Fibroblast of mammary gland (primary cell): ENCODE measurements at regions not wholly inside any gene's neighbourhood (a gene's known extent, or its start where the extent isn't known, plus 50 kb on each side); places are given as distances from the start of the nearest gene placed in this dataset.

Experiments used
- DNase-seq: peaks from one replicate; pipeline ENCODE4 v3.0.0-alpha.2; 2010; ENCODE audit warnings: low read depth
- H3K4me3 ChIP-seq: 2 replicates; pipeline ENCODE4 v1.5.1; 2011; ENCODE audit warnings: low read depth, mild to moderate bottlenecking, low read length, moderate library complexity; ENCODE audit not compliant: control insufficient read depth
- CTCF ChIP-seq: conservative IDR thresholded peaks from 2 replicates; pipeline ENCODE4 v1.5.1; 2011; ENCODE audit warnings: low read depth, low read length, inconsistent platforms; ENCODE audit not compliant: control insufficient read depth, insufficient read depth

- no peak for DNase-seq
- no peak for TF ChIP-seq CTCF
- H3K4me3 ChIP-seq = no peak overlapping the region
These were observed 421.1 kb downstream of the PCDH7 start for GRCh38 chr4:31141095-31141831.

- no peak overlapping the region for H3K4me3 ChIP-seq
- TF ChIP-seq CTCF = no peak
- no peak for DNase-seq
These were observed 421.6 kb downstream of the PCDH7 start for GRCh38 chr4:31141832-31142142.

GRCh38 chr4:31146366-31146765 is 426.2 kb downstream of the PCDH7 start:
- TF ChIP-seq CTCF = no peak
- H3K4me3 ChIP-seq = no peak overlapping the region
- DNase-seq = no peak

- no peak for DNase-seq
- no peak for TF ChIP-seq CTCF
- no peak overlapping the region for H3K4me3 ChIP-seq
These were observed 428.8 kb downstream of the PCDH7 start for GRCh38 chr4:31148990-31149389.

- DNase-seq = no peak
- H3K4me3 ChIP-seq = no peak overlapping the region
- TF ChIP-seq CTCF = no peak
These were observed 436.1 kb downstream of the PCDH7 start for GRCh38 chr4:31156221-31156620.

GRCh38 chr4:31160146-31160545 is 440.0 kb downstream of the PCDH7 start:
- TF ChIP-seq CTCF = no peak
- DNase-seq = no peak
- H3K4me3 ChIP-seq = no peak overlapping the region

- DNase-seq = no peak
- no peak overlapping the region for H3K4me3 ChIP-seq
- TF ChIP-seq CTCF = no peak
These were observed 449.7 kb downstream of the PCDH7 start for GRCh38 chr4:31169846-31170245.
